ENCODE measurements at regions not wholly inside any gene's neighbourhood (a gene's known extent, or its start where the extent isn't known, plus 50 kb on each side); places are given as distances from the start of the nearest gene placed in this dataset.

DNA sequence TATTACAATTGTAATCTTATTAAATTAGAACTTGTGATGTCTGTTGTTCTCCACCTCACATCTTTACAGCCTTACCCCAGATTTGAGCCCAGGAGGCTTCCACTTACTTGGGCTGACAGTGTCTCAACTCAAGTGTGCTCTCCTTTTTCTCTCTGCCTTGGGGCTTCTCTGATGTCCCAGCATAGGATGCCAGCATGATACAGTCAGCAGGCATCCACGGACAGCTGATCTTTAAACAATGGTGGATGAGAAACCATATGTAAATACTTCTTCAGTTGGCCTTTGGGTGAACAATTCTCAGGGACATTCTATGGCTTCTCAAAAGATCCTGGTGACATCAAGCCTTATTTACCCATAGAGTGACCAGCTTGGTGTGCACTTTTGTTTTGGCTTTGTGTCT lies 107.6 kb upstream of the GORAB start:
- no peak overlapping the region for H3K9ac ChIP-seq (replicated peaks in 1 of 4; ENCODE audit: extremely low read depth in 1 of 4, low read depth in 3 of 4, low read length in 3 of 4)
- ChIA-PET CTCF (ENCODE audit: partially characterized antibody) (interaction anchor here (1.0 kb wide), 1 partner anchor 9 kb away, joined by 4 read pairs; no protein-coding TSS in a partner anchor), POLR2A (ENCODE audit: partially characterized antibody) (no interaction called here)
- no peak overlapping the region for H2BK20ac ChIP-seq (ENCODE audit: low read length)
- FAIRE-seq (no peak), DNase-seq (ENCODE audit: low read depth in 1 of 2, low spot score in 2 of 2) (no peak)
- H2BK120ac ChIP-seq (replicated peaks; ENCODE audit: low read depth, low read length): no peak overlapping the region
- no peaks in the 10 kb centered on the region for H3K23me2 ChIP-seq (ENCODE audit: low read depth, low read length)
- H3K4me2 ChIP-seq (ENCODE audit: insufficient read depth in 1 of 2, low read depth in 2 of 2, low read length in 2 of 2): no peak overlapping the region
- no peak overlapping the region for H2BK12ac ChIP-seq (ENCODE audit: low read depth, low read length)
- no peaks in the 10 kb centered on the region for H3K36me3 ChIP-seq (ENCODE audit: control insufficient read depth in 2 of 4, insufficient read depth in 4 of 4, low read length in 3 of 4)
- no peak overlapping the region for H3K18ac ChIP-seq (ENCODE audit: extremely low read depth, low read length)
- H2BK15ac ChIP-seq (ENCODE audit: low read length): no peak overlapping the region
- no peak overlapping the region for H3K14ac ChIP-seq (ENCODE audit: insufficient read length)
- H2AFZ ChIP-seq (ENCODE audit: low read length): no peak overlapping the region
- no peak overlapping the region for H4K8ac ChIP-seq (ENCODE audit: extremely low read depth, insufficient read depth, low read length)
- H4K20me1 ChIP-seq (replicated peaks in 1 of 2; ENCODE audit: control insufficient read depth in 1 of 2, insufficient read depth in 2 of 2, low read length in 2 of 2): no peaks in the 10 kb centered on the region
- H3K27ac ChIP-seq (ENCODE audit: low read depth, low read length): no peak overlapping the region
- 75% methylated on average over 1 of the region's 1 CpG; no CpG with 5 or more reads in 1 of the 2 experiments for WGBS, 2 experiments (ENCODE audit: extremely low coverage in 1 of 2, insufficient coverage in 1 of 2, insufficient read length in 1 of 2, insufficient replicate concordance in 2 of 2, low coverage in 1 of 2, low lambda C conversion rate in 2 of 2, missing lambda C conversion rate in 1 of 2)
- no peaks in the 10 kb centered on the region for H3K79me2 ChIP-seq (ENCODE audit: control insufficient read depth in 1 of 2, insufficient read depth in 2 of 2, low read length in 2 of 2)
- no peak overlapping the region for H3K56ac ChIP-seq (replicated peaks; ENCODE audit: insufficient read length, low read depth, low read length)
- no peak overlapping the region for H3K23ac ChIP-seq (ENCODE audit: insufficient read length)
- H3K4ac ChIP-seq (replicated peaks; ENCODE audit: insufficient read length, low read depth, low read length): no peak overlapping the region
- H3K4me1 ChIP-seq (replicated peaks in 1 of 4; ENCODE audit: control insufficient read depth in 3 of 4, insufficient read depth in 4 of 4, low read length in 3 of 4): no peaks in the 10 kb centered on the region; a peak in 3 of 7 replicates
- H4K91ac ChIP-seq (replicated peaks; ENCODE audit: insufficient read length, low read length): no peak overlapping the region
- no peak overlapping the region for H4K5ac ChIP-seq (ENCODE audit: insufficient read length, low read depth, low read length)
- no peak overlapping the region for H3K4me3 ChIP-seq (ENCODE audit: extremely low read depth in 1 of 4, insufficient read depth in 2 of 4, low read depth in 3 of 4, low read length in 4 of 4)
- no peaks in the 10 kb centered on the region for H3K27me3 ChIP-seq (replicated peaks in 1 of 4; ENCODE audit: control insufficient read depth in 3 of 4, extremely low read depth in 1 of 4, insufficient read depth in 3 of 4, low read length in 3 of 4)
- no peak overlapping the region for H2AK5ac ChIP-seq (ENCODE audit: low read depth, low read length)
- no peak overlapping the region for H2BK5ac ChIP-seq (ENCODE audit: low read depth, low read length)
- H3K9me3 ChIP-seq (ENCODE audit: insufficient read depth in 2 of 2, low read depth in 1 of 2, low read length in 1 of 2): no peaks in the 10 kb centered on the region
- no peaks in the 10 kb centered on the region for H3K79me1 ChIP-seq (ENCODE audit: low read depth, low read length)
- TF ChIP-seq FOSL1 (IDR thresholded peaks at IDR 0.05; ENCODE audit: insufficient read depth, low read depth, low read length) (no peak), KDM5A (IDR thresholded peaks at IDR 0.05; ENCODE audit: low read length) (no peak), RXRA (IDR thresholded peaks at IDR 0.05; ENCODE audit: insufficient read depth, low read depth, low read length) (no peak), EGR1 (IDR thresholded peaks at IDR 0.05; ENCODE audit: borderline replicate concordance, low read depth, low read length) (no peak), USF2 (IDR thresholded peaks at IDR 0.05; ENCODE audit: low read length) (no peak), CBX8 (IDR thresholded peaks at IDR 0.05; ENCODE audit: borderline replicate concordance, low read depth, low read length) (no peak), SIN3A (conservative IDR thresholded peaks at IDR 0.05 in 1 of 2, IDR thresholded peaks at IDR 0.05 in 1 of 2; ENCODE audit: low read depth in 1 of 2, low read length in 2 of 2) (no peak), SP2 (IDR thresholded peaks at IDR 0.05; ENCODE audit: low read length) (no peak), CBX5 (IDR thresholded peaks at IDR 0.05; ENCODE audit: low read depth, low read length) (no peak), JUN (IDR thresholded peaks at IDR 0.05; ENCODE audit: low read depth, low read length) (no peak)
- TF ChIP-seq, protein P1, sequence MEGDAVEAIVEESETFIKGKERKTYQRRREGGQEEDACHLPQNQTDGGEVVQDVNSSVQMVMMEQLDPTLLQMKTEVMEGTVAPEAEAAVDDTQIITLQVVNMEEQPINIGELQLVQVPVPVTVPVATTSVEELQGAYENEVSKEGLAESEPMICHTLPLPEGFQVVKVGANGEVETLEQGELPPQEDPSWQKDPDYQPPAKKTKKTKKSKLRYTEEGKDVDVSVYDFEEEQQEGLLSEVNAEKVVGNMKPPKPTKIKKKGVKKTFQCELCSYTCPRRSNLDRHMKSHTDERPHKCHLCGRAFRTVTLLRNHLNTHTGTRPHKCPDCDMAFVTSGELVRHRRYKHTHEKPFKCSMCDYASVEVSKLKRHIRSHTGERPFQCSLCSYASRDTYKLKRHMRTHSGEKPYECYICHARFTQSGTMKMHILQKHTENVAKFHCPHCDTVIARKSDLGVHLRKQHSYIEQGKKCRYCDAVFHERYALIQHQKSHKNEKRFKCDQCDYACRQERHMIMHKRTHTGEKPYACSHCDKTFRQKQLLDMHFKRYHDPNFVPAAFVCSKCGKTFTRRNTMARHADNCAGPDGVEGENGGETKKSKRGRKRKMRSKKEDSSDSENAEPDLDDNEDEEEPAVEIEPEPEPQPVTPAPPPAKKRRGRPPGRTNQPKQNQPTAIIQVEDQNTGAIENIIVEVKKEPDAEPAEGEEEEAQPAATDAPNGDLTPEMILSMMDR (IDR thresholded peaks at IDR 0.05; ENCODE audit: control extremely low read depth in 1 of 3, insufficient read depth in 1 of 3, low read depth in 1 of 3, low read length in 3 of 3): no peak

Measured in H1 (cell line).